KMS-11 (cell line): ENCODE measurements at regions not wholly inside any gene's neighbourhood (a gene's known extent, or its start where the extent isn't known, plus 50 kb on each side); places are given as distances from the start of the nearest gene placed in this dataset.

Experiments used
- H2AFZ ChIP-seq: fragments of 200-600 bp; sonication (generic); 2 replicates; pipeline ENCODE4 v1.6.1; 2016; ENCODE audit warnings: antibody characterized with exemption, mixed run types, low read depth
- H3K27ac ChIP-seq: fragments of 200-600 bp; sonication (generic); 2 replicates; pipeline ENCODE4 v1.6.1; 2016; ENCODE audit warnings: mild to moderate bottlenecking, mixed run types
- H3K27me3 ChIP-seq: fragments of 200-600 bp; sonication (generic); 2 replicates; pipeline ENCODE4 v1.6.1; 2017; ENCODE audit warnings: mild to moderate bottlenecking, low read depth, mixed run types, moderate library complexity; ENCODE audit not compliant: insufficient read depth
- H3K36me3 ChIP-seq: fragments of 200-600 bp; sonication (generic); 2 replicates; pipeline ENCODE4 v1.6.1; 2017; ENCODE audit warnings: mild to moderate bottlenecking, mixed run types; ENCODE audit not compliant: insufficient read depth
- H3K4me1 ChIP-seq: fragments of 200-600 bp; sonication (generic); 2 replicates; pipeline ENCODE4 v1.6.1; 2016; ENCODE audit warnings: mild to moderate bottlenecking, low read depth, mixed run types; ENCODE audit not compliant: poor library complexity, severe bottlenecking
- H3K4me2 ChIP-seq: fragments of 200-600 bp; sonication (generic); 2 replicates; pipeline ENCODE4 v1.7.0; 2016; ENCODE audit warnings: mild to moderate bottlenecking, mixed run types
- H3K4me3 ChIP-seq: fragments of 200-600 bp; sonication (generic); IDR thresholded peaks from 2 replicates; pipeline ENCODE4 v1.6.1; 2017; ENCODE audit warnings: low read depth, low read length, mixed read lengths; ENCODE audit not compliant: insufficient read depth
- H3K79me2 ChIP-seq: fragments of 200-600 bp; sonication (generic); 2 replicates; pipeline ENCODE4 v1.6.1; 2016; ENCODE audit warnings: low read depth, mixed run types; ENCODE audit not compliant: insufficient read depth
- H3K9ac ChIP-seq: fragments of 200-600 bp; sonication (generic); 2 replicates; pipeline ENCODE4 v1.6.1; 2016; ENCODE audit warnings: mild to moderate bottlenecking, mixed run types
- H4K20me1 ChIP-seq: fragments of 200-600 bp; sonication (generic); 2 replicates; pipeline ENCODE4 v1.6.1; 2016; ENCODE audit warnings: mild to moderate bottlenecking, mixed run types; ENCODE audit not compliant: insufficient read depth
- TF ChIP-seq, protein P1 (sequence below): fragments of 200-600 bp; sonication (generic); conservative IDR thresholded peaks from 2 replicates; pipeline ENCODE4 v1.6.1; 2017; ENCODE audit warnings: low read depth, mild to moderate bottlenecking, antibody characterized with exemption, low read length, moderate library complexity, mixed read lengths

DNA sequence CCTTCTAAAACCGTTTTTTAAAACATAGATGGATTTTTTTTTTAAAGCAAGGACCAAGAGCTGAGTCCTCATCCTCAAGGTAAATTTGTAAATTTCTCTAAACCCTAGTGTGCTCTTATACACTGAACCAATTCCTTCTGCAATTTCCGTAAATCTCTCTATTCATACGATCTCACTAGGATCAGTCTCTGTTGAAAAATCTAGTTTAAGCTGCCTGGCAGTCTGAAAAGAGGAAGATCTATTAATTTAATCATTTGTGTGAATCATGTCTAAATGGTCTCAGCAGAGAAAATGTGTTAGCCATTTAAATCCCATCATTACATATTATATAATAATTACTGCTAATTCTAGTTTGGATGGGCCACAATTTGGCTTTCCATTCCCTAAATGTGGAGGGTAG is 184.2 kb upstream of the TSHZ2 start:
- Histone ChIP-seq H3K4me2 (no peak overlapping the region), H3K36me3 (no peaks in the 10 kb centered on the region), H3K9ac (no peak overlapping the region), H3K27me3 (no peaks in the 10 kb centered on the region), H3K4me3 (no peak overlapping the region), H4K20me1 (no peaks in the 10 kb centered on the region), H3K27ac (no peak overlapping the region), H3K4me1 (no peaks in the 10 kb centered on the region), H2AFZ (no peak overlapping the region), H3K79me2 (no peaks in the 10 kb centered on the region)
- TF ChIP-seq, protein P1, sequence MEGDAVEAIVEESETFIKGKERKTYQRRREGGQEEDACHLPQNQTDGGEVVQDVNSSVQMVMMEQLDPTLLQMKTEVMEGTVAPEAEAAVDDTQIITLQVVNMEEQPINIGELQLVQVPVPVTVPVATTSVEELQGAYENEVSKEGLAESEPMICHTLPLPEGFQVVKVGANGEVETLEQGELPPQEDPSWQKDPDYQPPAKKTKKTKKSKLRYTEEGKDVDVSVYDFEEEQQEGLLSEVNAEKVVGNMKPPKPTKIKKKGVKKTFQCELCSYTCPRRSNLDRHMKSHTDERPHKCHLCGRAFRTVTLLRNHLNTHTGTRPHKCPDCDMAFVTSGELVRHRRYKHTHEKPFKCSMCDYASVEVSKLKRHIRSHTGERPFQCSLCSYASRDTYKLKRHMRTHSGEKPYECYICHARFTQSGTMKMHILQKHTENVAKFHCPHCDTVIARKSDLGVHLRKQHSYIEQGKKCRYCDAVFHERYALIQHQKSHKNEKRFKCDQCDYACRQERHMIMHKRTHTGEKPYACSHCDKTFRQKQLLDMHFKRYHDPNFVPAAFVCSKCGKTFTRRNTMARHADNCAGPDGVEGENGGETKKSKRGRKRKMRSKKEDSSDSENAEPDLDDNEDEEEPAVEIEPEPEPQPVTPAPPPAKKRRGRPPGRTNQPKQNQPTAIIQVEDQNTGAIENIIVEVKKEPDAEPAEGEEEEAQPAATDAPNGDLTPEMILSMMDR, result no peak

DNA sequence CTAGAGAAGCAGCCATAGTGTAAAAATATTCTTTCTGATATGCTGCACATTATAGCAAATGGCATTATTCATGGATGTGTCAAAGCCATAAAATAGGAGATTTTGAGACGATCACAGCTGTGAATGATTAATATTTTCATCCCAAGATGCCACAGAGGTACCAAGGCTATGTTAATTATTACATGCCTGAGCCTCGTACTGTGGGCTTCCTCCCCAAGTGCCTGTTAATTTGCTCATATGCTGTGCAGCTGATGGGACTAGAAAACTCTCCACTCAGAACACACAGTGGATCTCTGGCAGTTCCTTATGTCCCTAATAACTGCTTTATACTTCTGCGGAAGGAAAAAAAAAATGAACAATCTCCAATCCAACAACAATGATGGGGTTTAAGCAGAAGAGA is 184.9 kb upstream of the TSHZ2 start:
- Histone ChIP-seq H3K4me2 (no peak overlapping the region), H4K20me1 (no peaks in the 10 kb centered on the region), H3K4me1 (no peaks in the 10 kb centered on the region), H3K4me3 (no peak overlapping the region), H3K27ac (no peak overlapping the region), H3K79me2 (no peaks in the 10 kb centered on the region), H3K27me3 (no peaks in the 10 kb centered on the region), H3K36me3 (no peaks in the 10 kb centered on the region), H2AFZ (no peak overlapping the region), H3K9ac (no peak overlapping the region)
- TF ChIP-seq, protein P1, result no peak

DNA sequence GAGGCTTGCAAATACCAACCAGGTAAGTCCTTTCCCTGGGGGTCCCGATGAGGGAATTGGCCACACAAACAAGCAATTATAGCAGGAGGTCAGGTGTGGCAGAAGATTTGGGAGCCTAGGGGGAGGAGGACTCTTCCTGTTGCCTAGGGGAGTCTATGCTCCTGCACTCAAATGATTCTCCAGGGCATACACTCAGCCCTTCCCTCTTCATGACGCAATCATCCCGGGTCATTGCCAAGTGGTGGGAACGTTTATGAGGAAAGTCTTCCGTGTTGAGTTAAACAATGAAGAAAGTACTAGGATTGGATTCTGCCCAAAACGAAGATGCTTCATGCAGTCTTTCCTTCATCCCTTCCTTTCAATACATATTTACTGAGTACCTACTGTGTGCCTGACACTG is 186.5 kb upstream of the TSHZ2 start:
- no peak overlapping the region for H3K27ac ChIP-seq
- H3K9ac ChIP-seq, result no peak overlapping the region
- no peak overlapping the region for H3K4me2 ChIP-seq
- no peaks in the 10 kb centered on the region for H3K4me1 ChIP-seq
- TF ChIP-seq, protein P1, result no peak
- no peak overlapping the region for H2AFZ ChIP-seq
- no peaks in the 10 kb centered on the region for H3K36me3 ChIP-seq
- no peaks in the 10 kb centered on the region for H3K79me2 ChIP-seq
- no peaks in the 10 kb centered on the region for H3K27me3 ChIP-seq
- no peak overlapping the region for H3K4me3 ChIP-seq
- H4K20me1 ChIP-seq, result no peaks in the 10 kb centered on the region

DNA sequence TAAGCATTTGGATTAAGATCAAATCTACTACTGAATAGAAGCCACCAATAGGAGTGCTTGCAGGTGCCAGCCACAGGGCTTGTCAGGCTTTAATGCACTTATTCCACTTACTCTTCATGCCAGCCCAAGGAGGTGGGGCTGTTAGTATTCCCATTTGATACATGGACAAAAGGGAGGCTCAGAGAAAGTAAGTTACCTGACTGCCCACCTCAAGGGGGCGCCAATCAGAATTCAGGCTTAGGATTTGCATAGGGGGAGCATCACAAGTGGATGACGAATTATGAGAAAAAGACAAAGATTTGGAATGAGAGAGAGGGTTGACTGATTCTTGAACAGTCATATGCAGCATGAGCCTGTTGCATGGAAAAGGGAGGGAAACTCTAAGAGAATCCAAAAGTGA is 188.4 kb upstream of the TSHZ2 start:
- Histone ChIP-seq H3K36me3 (no peaks in the 10 kb centered on the region), H3K4me2 (no peak overlapping the region), H3K27me3 (no peaks in the 10 kb centered on the region), H3K9ac (no peak overlapping the region), H3K4me1 (no peaks in the 10 kb centered on the region), H4K20me1 (no peaks in the 10 kb centered on the region), H3K4me3 (no peak overlapping the region), H3K79me2 (no peaks in the 10 kb centered on the region), H3K27ac (no peak overlapping the region), H2AFZ (no peak overlapping the region)
- TF ChIP-seq, protein P1, result peak; percentile 63

DNA sequence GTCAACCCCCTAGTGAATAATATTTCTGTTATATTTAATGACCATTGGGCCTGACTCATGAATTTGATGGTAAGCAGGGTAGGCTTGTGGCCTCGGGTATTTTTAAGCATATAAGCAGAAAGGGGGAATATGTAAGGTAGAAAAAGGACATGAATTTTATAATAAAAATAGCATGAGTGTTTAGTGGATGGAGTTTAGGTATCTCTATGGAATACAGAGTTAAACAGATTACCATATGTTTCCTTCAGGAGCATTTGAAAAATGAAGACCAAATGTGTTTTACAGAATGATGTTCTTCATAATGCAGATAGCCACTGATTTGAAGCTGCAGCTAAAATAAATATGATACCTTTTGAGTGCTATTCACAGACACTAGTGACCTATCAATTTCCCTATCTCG is 191.7 kb upstream of the TSHZ2 start:
- Histone ChIP-seq H4K20me1 (no peaks in the 10 kb centered on the region), H2AFZ (no peak overlapping the region), H3K9ac (no peak overlapping the region), H3K4me1 (no peaks in the 10 kb centered on the region), H3K4me3 (no peak overlapping the region), H3K27ac (no peak overlapping the region), H3K4me2 (no peak overlapping the region), H3K36me3 (no peaks in the 10 kb centered on the region), H3K79me2 (no peaks in the 10 kb centered on the region), H3K27me3 (no peaks in the 10 kb centered on the region)
- TF ChIP-seq, protein P1, result no peak
